HG03469 (cell line): ENCODE measurements at regions not wholly inside any gene's neighbourhood (a gene's known extent, or its start where the extent isn't known, plus 50 kb on each side); places are given as distances from the start of the nearest gene placed in this dataset.

Experiments
- ATAC-seq: cut with Tn5 transposase; IDR thresholded peaks from one replicate; pipeline ENCODE4 v1.9.1; 2021; ENCODE audit warnings: mild to moderate bottlenecking, moderate library complexity, moderate number of reproducible peaks; ENCODE audit not compliant: unreplicated experiment

DNA sequence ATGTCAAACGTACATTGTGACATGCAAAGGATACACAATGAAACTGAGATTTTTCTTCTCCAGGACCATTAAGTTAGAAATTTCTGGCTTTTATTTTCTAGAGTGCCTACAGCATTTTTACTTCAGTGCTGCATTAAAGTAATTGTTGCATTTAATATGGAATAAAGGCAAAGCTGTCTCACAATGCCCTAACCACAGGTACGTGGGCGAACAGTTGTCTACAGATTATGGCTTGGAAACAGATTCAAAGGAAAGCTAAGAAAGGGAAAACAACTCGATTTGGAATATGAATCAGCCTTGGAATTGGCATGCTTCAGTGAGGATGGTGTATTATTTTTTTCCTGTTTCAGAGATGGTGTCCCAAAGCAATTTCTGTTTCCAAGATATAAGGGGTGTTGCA, 79.1 kb upstream of the TUSC7 start:
- ATAC-seq, result no peak

DNA sequence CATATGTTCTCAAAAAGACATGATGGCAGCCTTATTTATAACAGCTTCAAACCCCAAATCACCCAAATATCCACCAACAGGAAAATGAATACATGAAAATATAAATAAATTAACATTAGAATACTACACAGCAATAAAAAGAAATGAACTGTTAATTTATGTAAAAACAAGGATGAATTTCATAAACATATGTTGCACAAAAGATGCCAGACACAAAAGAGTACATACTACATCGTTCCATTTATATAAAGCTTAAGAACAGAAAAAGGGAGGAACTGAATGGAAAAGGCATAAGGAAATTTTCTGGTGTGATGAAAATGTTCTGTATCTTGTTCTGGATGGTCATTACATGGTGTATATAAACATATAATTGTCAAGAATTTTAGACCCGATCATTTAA, 69.9 kb upstream of the TUSC7 start:
- ATAC-seq, result no peak

DNA sequence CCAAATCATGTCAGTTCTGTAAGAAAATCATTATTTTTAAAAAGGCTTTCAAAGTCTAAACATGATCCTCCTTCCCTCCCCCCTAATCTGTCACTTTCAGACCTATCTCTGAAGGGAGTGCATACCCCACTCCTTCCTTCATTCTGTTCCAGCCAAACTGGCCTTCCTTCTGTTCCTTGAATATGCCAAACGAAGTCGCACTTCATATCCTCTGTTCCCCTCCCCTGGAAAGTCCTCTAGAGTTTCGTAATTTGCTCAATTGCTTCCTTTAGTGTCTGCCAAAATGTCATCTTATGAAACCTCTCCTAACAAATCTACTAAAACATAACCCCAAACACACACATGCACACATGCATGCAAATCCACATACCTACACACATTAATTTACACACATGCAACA, 69.5 kb upstream of the TUSC7 start:
- no peak for ATAC-seq

DNA sequence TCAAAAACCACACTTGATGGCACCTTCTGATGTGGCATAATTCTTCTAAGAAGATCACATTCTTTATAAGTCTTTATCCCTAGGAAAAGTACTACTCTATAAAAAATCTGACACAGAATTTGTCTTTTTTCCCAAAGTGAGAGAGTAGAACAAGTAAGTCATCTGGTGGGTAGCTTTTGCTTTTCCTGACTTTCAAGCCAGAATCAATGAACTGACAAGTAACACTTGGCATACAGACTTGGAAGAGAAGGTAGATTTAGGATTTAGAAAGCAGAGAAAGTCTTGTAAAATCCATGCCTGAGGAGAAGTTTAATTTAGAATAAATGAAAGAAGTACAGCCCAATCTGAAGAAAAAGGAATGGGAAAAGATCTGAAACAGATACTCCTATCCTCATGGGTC, 66.6 kb upstream of the TUSC7 start:
- no peak for ATAC-seq

DNA sequence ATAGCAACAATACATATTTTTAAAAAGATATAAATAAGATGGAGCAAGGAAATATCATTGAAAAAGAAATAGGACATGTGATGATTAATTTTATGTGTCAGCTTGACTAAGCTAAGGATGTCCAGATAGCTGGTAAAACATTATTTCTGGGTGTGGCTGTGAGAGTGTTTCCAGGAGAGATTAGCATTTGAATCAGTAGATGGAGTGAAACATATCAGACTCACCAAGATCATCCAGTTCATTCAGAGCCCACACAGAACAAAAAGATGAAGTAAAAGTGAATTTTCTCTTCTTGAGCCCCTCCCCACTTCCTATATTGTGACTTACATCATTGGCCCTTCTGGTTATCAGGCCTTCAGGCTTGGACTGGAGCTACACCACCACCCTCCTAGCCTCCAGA, 61.6 kb upstream of the TUSC7 start:
- ATAC-seq, result no peak
